SW480 (cell line): ENCODE measurements at regions not wholly inside any gene's neighbourhood (a gene's known extent, or its start where the extent isn't known, plus 50 kb on each side); places are given as distances from the start of the nearest gene placed in this dataset.
"Not testable (repeated sequence)": the region's sequence is repeated elsewhere in the genome, so short reads cannot be mapped to it uniquely, and the experiment has no call there.

Source experiments
- DNase-seq: peaks from one replicate; pipeline ENCODE4 v3.0.0-alpha.2; 2016; ENCODE audit warnings: low spot score

DNA sequence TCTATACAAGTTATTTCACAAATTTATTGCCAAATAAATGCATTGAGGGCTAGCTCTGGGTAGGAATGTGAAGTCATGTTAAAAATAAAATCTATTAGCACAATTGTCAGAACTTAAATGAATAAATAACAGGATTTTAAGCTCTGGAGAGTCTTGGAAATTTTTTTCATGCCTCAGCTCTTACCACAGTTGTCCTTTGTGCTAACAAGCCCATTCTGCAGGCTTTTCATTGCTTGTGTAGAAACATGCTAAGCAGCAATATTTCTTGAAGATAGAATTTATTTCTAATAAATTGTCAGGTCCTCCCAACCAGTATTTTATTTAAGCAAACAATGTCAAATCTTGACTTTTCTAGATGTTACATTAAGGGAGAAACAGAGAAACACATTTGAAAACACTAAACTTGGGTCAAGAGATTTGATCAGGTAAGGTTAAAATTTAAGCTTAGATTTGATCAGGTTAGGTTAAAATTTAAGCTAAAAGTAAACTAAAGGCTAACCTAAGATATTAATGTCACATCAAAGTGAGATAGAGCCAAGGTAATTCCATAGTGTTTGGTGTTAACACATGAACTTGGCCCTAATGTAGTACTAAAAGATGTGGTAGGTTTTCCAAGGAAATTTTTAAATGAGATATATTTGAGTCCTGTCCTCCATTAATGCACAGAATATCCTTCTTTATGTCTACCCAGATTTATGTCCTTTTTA is 179.1 kb upstream of the IL1RAPL1 start:
- no peak for DNase-seq

DNA sequence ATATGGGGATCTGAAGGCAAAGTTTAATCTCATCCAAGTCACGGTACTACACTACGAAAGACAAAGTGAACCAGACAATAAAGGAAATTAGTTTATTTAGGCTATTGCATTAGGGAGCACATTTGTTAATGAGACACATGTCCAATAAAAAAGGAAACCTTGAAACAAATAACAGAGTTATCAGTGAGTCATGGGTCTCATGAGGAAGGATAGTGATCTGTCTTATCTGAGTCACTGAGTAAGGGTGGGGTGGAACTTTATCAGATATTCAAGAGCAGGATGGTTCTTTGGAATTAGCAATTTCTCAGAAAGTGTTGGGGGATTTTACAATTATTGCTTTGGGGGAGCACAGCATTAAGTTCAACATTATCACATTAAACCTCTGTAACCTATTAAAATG is 188.9 kb upstream of the IL1RAPL1 start:
- DNase-seq, result no peak

DNA sequence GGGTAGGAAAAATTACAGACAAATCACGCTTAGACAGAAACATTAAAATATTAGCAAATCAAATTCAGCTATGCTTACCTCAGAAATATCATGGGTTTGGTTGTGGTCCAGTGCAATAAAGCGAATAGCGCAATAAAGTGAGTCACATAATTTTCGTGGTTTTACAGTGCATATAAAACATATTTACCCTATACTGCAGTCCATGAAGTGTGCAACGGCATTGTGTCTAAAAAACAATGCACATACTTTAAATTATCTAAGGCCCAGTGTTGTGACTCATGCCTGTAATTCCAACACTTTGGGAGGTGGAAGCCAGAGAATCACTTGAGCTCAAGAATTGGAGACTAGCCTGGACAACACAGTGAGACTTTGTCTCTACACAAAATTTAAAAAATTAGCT is 195.7 kb upstream of the IL1RAPL1 start:
- DNase-seq, result peak; percentile 14

DNA sequence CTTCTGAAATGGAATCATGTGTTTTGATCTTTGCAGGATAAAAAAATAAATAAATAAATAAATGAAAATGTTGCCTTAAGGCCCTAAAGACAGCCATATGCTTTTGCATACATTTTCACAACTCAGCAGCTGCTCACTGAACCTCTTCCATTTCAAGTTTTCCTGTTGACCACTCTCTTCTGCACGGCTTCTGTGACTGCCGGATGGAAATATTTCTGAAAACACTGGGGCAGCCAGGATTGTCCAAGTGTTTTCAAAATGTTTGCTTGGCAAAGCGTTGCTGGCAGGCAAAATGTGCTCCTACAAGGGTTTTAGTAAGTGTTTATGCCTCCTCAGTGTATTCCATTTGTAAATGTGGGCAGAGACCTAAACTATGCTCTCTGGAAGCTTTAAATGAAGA is 208.1 kb upstream of the IL1RAPL1 start:
- no peak for DNase-seq

DNA sequence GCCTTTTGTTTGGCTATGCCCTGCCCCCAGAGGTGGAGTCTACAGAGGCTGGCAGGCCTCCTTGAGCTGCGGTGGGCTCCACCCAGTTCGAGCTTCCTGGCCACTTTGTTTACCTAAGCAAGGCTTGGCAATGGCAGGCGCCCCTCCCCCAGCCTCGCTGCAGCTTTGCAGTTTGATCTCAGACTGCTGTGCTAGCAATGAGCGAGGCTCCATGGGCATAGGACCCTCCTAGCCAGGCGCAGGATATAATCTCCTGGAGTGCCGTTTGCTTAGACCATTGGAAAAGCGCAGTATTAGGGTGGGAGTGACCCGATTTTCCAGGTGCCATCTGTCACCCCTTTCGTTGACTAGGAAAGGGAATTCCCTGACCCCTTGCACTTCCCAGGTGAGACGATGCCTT is 219.6 kb upstream of the IL1RAPL1 start:
- not testable (repeated sequence) for DNase-seq

DNA sequence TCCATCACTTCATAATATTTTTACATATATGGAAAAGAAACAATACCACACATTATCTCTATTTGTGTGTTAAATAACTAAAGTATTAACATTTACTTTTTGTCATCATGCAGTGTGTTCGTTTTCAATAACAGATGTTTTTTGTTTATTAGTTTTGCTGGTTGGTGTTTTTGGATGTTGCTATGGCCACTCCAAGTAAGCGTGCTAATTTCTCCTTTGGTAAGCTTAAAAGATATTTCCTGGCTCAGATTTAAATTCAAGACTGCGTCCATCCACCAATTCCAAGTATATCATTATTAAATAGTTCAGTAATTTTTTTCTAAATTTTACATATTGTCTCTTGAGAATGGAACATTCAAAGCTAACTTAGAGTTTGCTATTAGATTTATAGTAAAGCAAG is 235.4 kb upstream of the IL1RAPL1 start:
- DNase-seq, result no peak

DNA sequence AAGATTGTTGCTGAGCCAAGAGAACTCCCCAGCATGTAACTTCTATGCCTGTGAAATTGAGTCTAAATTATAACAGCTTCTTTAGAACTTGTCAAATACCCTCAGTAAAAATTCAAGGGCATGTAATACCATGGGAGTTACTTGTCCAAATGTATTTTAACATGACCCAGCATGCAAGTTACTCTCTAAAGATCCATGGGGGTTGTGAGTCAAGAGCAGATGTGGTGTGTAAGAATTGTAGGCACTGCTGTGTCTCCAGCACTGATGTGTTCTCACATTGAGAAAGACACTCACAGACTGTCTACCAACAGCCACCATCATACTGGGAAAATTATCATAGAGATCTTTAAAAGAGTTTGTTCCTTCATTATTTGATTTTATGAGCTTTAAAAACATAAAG is 237.4 kb upstream of the IL1RAPL1 start:
- no peak for DNase-seq

DNA sequence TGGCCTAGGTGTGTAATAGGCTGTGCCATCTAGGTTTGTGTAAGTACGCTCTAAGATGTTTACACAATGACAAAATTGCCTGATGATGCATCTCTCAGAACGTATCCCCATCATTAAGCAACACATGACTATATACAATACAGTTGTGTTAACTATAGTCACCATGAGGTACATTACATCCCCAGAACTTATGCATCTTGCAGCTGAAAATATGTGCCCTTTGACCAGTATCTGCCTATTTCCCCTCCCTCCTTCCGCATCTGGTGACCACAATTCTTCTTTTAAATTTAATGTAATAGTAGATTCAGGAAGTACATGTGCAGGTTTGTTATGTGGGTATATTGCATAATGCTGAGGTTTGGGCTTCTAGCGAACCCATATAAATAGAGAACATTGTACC is 239.8 kb upstream of the IL1RAPL1 start:
- peak; percentile 34 for DNase-seq

DNA sequence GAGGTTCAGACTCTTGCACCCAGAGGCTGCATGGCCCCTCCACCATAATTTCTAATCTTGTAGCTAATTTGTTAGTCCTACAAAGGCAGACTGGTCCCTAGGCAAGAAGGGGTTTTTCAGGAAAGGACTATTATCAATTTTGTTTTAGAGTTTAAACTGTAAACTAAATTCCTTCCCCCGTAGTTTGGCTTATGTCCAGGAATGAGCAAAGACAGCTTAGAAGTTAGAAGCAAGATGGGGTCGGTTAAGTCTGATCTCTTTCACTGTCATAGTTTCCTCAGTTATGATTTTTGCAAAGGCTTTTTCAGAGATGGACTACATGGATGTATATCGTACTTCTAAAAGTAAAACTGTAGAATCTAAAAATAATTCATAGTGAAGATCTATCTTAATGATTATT is 258.1 kb upstream of the IL1RAPL1 start:
- DNase-seq, result no peak

DNA sequence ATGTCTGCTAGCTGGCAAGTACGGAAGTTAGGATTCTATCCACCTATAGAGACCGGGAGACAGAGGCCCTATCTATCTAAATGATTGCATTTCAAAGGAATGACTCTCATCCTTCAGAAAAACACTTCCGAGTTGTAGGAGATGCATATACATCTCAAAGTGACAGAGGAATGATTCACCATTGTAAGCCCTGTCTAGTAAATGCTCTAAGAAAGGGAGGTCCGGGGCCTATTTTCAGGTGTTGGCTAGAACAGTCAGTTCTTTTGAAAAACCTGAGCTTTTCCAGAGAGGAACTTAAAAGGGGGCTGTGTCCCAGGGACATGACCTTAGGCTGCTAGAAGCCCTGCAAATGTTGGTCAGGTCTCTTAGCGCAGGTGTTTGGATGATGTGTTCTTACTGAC is 262.9 kb upstream of the IL1RAPL1 start:
- DNase-seq, result no peak

DNA sequence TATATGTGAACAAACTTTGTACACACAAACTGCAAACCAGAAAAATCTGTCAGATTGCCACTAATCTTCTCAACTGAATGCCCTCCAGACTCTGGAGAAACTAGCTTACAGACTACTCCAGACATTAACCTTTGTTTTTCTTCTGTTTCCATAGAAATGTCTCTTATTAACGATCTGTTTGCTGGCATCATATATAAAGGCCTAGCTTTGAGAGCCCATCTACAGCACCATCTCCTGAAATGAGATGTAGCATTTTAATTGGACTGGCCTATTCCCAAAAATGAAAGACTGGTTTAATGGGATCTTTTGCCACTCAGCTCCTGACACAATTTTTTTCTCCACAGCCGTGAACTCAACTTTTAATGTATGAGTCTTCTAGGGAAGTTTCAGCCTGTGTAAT is 266.0 kb upstream of the IL1RAPL1 start:
- no peak for DNase-seq

DNA sequence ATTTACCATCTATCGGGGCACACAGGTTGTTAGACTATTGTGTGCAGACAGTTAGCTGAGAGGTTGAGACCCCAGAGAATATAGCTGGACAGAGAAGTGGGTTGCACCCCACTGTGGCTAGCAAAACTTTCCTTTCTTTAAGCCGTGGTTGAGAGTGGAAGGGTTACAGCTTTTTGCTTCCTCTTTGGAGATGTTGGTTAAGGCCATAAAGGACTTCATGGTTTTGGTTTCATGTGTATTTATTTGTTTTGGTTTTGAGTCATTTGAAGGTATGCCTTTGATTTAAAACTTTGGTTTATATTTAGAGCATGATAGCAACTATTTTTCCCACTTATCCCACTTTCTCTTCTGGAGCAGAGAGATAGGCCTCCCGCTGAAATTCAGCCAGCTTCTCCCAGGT is 274.3 kb upstream of the IL1RAPL1 start:
- peak; percentile 29 for DNase-seq

DNA sequence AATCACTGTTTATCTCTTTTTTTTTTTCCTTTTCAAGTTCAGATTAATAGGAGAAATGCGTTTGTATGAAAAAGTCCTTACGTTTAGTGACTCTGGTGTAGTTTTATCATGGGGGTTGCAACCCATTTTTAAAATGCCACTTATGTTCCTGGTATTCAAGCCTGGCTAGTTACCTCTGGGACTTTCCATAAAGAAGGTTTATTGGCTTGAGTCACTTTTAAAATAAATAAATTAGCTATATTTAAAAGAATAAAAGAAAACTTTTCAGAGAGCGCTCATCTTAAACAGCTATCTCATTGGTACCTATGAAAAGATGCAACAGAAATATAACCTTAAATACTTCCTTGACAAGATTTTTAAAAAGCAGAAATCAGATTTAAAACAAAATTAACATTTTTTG is 275.0 kb upstream of the IL1RAPL1 start:
- no peak for DNase-seq

DNA sequence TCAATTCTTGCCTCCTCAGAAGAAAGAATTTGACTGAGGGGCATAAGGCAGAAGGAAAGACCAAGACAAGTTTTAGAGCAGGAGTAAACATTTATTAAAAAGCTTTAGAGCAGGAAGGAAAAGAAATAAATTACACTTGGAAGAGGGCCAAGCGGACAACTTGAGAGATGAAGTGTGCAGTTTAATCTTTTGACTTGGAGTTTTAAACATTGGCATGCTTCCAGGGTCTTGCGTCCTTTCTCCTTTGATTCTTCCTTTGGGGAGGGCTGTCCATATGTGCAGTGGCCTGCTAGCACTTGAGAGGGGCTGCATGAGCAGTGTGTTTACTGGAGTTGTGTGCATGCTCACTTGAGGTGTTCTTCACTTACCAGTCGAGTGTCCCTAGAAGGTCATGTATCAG is 275.8 kb upstream of the IL1RAPL1 start:
- DNase-seq, result no peak

DNA sequence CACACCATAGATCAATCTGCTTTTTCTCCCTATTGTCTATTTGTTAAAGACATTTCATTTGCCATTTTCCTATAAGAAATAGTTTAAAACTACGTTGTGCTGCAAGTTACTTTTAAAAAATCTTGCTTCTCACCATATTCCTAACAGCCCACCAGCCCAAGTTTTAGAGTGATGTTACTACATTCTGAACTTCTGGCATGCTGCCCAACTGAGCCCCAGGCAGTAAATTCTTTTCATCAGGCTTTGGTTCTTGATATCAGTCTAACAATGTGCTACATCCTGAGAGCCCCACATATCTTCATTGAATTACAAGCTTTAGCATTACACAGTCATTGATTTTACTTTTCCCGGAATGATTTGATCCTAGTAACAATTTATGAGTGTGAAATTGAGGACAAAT is 283.8 kb upstream of the IL1RAPL1 start:
- no peak for DNase-seq

DNA sequence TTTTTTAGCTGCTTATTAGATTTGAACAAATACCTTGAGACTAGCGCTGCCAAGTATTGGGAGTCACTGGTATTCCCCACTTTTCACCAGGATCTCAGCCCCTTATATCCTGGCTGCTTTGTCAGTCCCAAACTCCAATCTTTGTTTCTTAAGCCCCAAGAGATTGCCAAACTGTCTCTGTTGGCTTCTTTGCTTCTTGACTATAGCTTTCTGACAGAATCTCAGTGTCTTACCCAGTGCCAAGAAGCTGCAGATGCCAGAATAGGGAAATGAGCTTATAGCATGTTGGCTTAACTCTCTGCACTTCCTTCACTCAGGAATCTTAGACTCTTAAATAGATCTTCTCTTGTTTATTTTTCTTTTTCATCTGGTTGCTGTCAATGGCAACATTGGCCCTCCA is 297.5 kb upstream of the DCAF8L1 start:
- DNase-seq, result no peak

DNA sequence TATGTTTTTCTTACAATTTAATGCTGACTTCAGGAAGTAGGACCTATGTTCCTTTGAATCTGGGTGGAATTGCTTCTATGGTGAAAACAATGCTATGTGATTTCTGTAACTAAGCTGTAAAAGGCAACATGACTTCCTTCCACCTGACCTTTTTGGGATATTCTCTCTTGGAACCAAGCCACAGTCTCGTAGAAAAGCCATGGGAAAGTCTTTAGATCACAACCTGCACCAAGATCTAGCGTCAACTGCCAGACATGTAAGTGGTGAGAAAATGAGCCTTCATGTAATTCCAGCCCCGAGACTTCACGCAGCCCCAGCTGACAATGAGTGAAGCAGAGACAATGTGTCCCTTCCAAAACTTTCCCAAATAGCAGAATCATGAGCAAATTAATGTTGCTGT is 297.0 kb upstream of the DCAF8L1 start:
- no peak for DNase-seq

DNA sequence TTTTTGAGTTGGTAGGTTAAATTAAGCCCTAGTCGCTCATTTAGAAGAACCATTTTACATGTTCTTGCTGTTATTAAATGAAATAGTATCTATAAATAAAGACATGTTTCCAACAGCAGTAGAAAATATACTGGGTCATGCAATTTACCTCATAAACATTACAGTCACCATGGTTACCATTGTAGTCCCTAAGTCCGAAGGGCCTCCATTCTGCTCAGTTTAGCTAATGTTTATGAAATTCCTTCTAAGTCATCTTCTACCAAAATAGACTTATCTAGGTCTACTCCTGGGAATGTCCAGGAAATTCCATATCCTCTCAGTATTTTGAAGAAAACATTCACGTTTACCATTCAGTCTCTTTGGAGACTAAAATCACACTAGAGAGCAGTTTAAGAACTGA is 292.5 kb upstream of the DCAF8L1 start:
- no peak for DNase-seq

DNA sequence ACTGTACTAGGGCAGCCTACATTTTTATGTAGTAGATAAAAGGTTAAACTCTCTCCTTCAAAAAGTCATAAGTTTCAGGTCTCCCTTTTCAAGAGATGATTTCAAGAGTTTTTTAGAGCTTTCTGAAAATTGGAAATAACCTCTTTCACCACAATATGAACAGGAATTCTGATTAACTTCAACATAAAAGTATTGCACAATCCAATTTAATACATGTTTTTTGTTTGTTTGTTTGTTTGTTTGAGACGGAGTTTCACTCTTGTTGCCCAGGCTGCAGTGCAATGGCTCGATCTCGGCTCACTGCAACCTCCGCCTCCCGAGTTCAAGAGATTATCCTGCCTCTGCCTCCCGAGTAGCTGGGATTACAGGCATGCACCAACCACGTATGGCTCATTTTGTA is 265.4 kb upstream of the DCAF8L1 start:
- no peak for DNase-seq

DNA sequence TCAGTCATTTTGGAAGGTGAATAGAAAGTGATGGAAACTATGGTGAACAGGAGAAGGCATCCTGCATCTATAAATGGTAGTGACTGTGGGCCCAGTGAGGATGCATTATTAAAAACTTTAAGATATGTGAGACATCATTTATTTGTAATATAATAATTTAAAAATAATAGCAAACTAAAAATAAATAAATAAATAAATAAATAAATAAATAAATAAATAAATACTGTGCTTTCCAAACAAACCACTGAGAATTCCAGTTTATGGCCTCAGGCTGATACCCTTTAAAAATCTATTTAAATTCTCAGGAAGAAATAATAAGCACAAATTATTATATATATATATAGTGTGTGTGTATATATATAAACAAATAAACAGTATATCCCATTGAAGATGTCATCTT is 248.0 kb upstream of the DCAF8L1 start:
- no peak for DNase-seq

DNA sequence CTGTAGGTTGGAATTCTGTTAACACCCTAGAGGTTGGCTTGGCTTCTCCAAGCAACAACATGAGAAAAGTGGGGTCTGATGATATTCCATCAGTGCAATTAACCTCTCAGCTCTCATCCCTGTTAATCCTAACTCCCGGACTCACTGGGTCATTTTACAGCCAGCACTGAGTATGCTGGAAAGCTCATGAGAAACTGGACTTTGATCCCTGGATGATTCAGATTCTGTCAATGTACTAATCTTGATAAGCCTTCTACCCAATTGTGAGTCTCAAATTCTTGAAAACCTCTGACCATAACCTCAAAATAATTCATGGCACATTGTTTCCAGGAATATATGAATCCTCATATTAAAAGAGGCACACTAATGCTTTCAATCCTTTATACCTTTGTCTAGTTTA is 244.3 kb upstream of the DCAF8L1 start:
- no peak for DNase-seq

DNA sequence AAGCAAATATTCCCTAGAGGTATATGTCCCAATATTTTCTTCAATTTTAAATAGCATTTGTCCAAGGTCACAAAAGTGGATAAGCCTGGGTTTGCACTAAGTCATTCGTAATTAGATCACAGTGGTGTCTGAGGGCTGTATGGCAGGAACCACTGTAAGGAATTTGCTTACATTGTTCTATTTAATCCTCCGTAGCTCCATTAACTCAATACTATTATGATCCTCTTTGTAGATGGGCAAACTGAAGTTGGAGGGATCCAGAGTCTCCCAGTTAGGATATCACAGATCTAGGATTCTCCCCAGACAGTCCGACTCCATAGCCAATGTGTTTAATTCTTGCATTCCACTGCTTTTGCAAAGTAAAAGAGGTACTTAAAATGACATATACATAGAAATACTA is 242.7 kb upstream of the DCAF8L1 start:
- DNase-seq, result no peak

DNA sequence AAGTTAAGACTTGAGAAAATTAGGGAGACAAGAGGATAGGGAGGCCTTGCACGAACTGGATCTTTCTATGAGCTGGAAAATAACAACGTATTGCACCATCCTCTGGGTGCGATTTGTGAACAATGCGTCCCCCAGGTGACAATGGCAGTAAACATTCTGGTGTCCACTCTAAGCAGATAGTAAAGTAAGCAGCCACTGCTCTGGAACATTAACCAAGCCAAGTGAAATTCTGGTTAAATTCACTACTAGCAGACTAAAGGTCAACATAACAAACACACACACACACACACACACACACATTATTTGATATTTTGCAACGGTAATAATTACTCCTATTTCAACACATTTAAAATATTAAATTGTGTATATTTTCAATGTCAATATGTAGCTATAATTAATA is 242.2 kb upstream of the DCAF8L1 start:
- DNase-seq, result no peak

DNA sequence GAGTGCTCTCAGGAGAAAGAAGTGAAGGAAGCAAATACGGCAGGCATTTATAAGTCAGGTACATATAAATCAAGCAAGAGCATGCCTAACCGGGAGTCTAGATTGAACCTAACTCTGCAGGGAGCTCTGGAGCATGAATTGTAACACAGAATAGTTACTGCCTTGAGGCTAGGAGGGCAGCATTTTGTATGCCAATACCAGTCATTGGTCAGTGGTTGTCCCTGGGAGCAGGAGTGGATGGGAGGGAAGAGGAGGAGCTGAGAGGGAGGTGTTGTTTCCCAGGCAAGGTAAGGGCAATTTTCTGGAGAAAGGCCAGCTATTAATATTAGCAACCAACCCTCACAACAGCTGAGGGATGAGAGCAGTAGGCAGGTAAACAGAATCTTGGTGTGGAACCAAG is 224.7 kb upstream of the DCAF8L1 start:
- no peak for DNase-seq

DNA sequence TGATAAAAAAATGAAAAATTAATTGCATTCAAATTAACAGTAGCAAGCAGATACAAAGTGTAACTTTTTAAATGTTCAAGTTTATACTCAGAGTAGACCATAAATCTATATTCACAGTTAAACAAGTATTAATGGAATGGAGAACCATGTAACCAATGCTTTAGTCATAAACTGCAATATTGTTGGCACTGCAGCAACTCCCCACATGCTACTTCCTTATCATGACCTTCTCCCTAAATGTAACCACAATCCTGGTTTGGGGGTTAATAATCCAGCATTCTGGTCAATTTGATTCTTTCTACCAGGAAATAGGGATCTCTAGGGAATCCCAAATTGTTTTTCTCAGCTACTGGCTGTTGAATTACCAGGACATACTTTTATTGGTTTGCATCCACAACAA is 223.9 kb upstream of the DCAF8L1 start:
- no peak for DNase-seq
